HEK293 (cell line): ENCODE measurements at regions not wholly inside any gene's neighbourhood (a gene's known extent, or its start where the extent isn't known, plus 50 kb on each side); places are given as distances from the start of the nearest gene placed in this dataset.
A peak's percentile ranks its signal among the peaks of the same experiment; 100 is the strongest.

Experiments
- CTCF ChIA-PET: fragments of 350-600 bp; formaldehyde crosslinking; extraction: SDS; loops from one replicate; lab custom pipeline; 2021; ENCODE audit warnings: antibody characterized with exemption; lab: Yijun Ruan, JAX
- POLR2A ChIA-PET: fragments of 300-600 bp; formaldehyde crosslinking; extraction: SDS; loops from one replicate; lab custom pipeline; 2020; ENCODE audit warnings: antibody characterized with exemption, inconsistent platforms; lab: Yijun Ruan, JAX
- H3K27ac ChIP-seq: fragments of 200-500 bp; sonication (Bioruptor generic); 2 replicates; pipeline ENCODE4 v1.5.1; 2014; ENCODE audit warnings: low read depth, low read length, control low read depth, inconsistent platforms; ENCODE audit errors: extremely low read depth
- H3K36me3 ChIP-seq, 2 experiments: fragments of 200-500 bp in 1 of 2; sonication (Bioruptor generic) in 1 of 2; 1 replicate in 1 of 2; 2 replicates in 1 of 2; pipeline ENCODE4 v1.5.1; 2014 to 2017; ENCODE audit warnings: inconsistent platforms in 2 of 2, low read length in 2 of 2; ENCODE audit not compliant: control insufficient read depth in 2 of 2, insufficient read depth in 1 of 2
- H3K4me1 ChIP-seq: fragments of 200-500 bp; sonication (Bioruptor generic); 2 replicates; pipeline ENCODE4 v1.5.1; 2014; ENCODE audit warnings: mild to moderate bottlenecking, low read length, inconsistent platforms; ENCODE audit not compliant: control insufficient read depth, insufficient read depth
- H3K4me3 ChIP-seq: 2 replicates; pipeline ENCODE4 v1.5.1; 2011; ENCODE audit warnings: low read depth, mild to moderate bottlenecking, control low read depth, low read length, moderate library complexity
- H3K9me3 ChIP-seq: fragments of 200-500 bp; sonication (Bioruptor generic); 2 replicates; pipeline ENCODE4 v1.5.1; 2014; ENCODE audit warnings: low read depth, low read length, inconsistent platforms; ENCODE audit not compliant: control insufficient read depth, insufficient read depth
- ATF2 ChIP-seq: fragments of 450-650 bp; formaldehyde crosslinking; IDR thresholded peaks from 2 replicates; pipeline ENCODE4 v1.5.1; 2016; ENCODE audit warnings: missing biosample characterization, missing genetic modification characterization, low read depth
- GFI1B ChIP-seq: fragments of 450-650 bp; formaldehyde crosslinking; IDR thresholded peaks from 2 replicates; pipeline ENCODE4 v1.5.1; 2016; ENCODE audit warnings: missing biosample characterization, missing genetic modification characterization
- KLF7 ChIP-seq: fragments of 450-650 bp; formaldehyde crosslinking; IDR thresholded peaks from 2 replicates; pipeline ENCODE4 v1.5.1; 2016; ENCODE audit warnings: missing biosample characterization, missing genetic modification characterization, borderline replicate concordance
- MYNN ChIP-seq: fragments of 450-650 bp; formaldehyde crosslinking; IDR thresholded peaks from 2 replicates; pipeline ENCODE4 v1.5.1; 2016; ENCODE audit warnings: missing biosample characterization, missing genetic modification characterization, borderline replicate concordance
- RBAK ChIP-seq: fragments of 450-650 bp; formaldehyde crosslinking; IDR thresholded peaks from 2 replicates; pipeline ENCODE4 v1.5.1; 2016; ENCODE audit warnings: missing biosample characterization, missing genetic modification characterization
- SALL2 ChIP-seq: fragments of 450-650 bp; formaldehyde crosslinking; IDR thresholded peaks from 2 replicates; pipeline ENCODE4 v1.5.0; 2017; ENCODE audit warnings: missing biosample characterization, mild to moderate bottlenecking, missing genetic modification characterization, borderline replicate concordance
- WT1 ChIP-seq: fragments of 450-650 bp; formaldehyde crosslinking; IDR thresholded peaks from 2 replicates; pipeline ENCODE4 v1.5.1; 2016; ENCODE audit warnings: missing biosample characterization, missing genetic modification characterization
- ZBTB21 ChIP-seq: fragments of 450-650 bp; formaldehyde crosslinking; IDR thresholded peaks from 2 replicates; pipeline ENCODE4 v1.5.1; 2017; ENCODE audit warnings: missing biosample characterization, missing genetic modification characterization
- ZBTB48 ChIP-seq: fragments of 450-650 bp; formaldehyde crosslinking; IDR thresholded peaks from 2 replicates; pipeline ENCODE4 v1.5.1; 2016; ENCODE audit warnings: missing biosample characterization, missing genetic modification characterization
- ZNF16 ChIP-seq: fragments of 450-650 bp; formaldehyde crosslinking; IDR thresholded peaks from 2 replicates; pipeline ENCODE4 v1.5.1; 2016; ENCODE audit warnings: low read depth, missing biosample characterization, missing genetic modification characterization
- ZNF174 ChIP-seq: fragments of 450-650 bp; formaldehyde crosslinking; IDR thresholded peaks from 2 replicates; pipeline ENCODE4 v1.5.0; 2017; ENCODE audit warnings: missing biosample characterization, mild to moderate bottlenecking, missing genetic modification characterization
- ZNF19 ChIP-seq: fragments of 450-650 bp; formaldehyde crosslinking; IDR thresholded peaks from 2 replicates; pipeline ENCODE4; 2016; ENCODE audit warnings: missing biosample characterization, missing genetic modification characterization, low read depth
- ZNF335 ChIP-seq: fragments of 450-650 bp; formaldehyde crosslinking; conservative IDR thresholded peaks from 2 replicates; pipeline ENCODE4 v1.5.1; 2016; ENCODE audit warnings: missing biosample characterization, missing genetic modification characterization
- ZNF394 ChIP-seq: fragments of 450-650 bp; formaldehyde crosslinking; IDR thresholded peaks from 2 replicates; pipeline ENCODE4 v1.5.1; 2016; ENCODE audit warnings: missing biosample characterization, missing genetic modification characterization, mild to moderate bottlenecking, moderate library complexity, borderline replicate concordance
- ZNF473 ChIP-seq: fragments of 450-650 bp; formaldehyde crosslinking; IDR thresholded peaks from 2 replicates; pipeline ENCODE4 v1.5.1; 2017; ENCODE audit warnings: missing biosample characterization, missing genetic modification characterization
- ZNF510 ChIP-seq: fragments of 450-650 bp; formaldehyde crosslinking; IDR thresholded peaks from 2 replicates; pipeline ENCODE4 v1.5.1; 2018; ENCODE audit warnings: mild to moderate bottlenecking, missing genetic modification characterization, missing biosample characterization; ENCODE audit not compliant: insufficient replicate concordance
- ZNF530 ChIP-seq: fragments of 450-650 bp; formaldehyde crosslinking; IDR thresholded peaks from 2 replicates; pipeline ENCODE4 v1.5.1; 2016; ENCODE audit warnings: low read depth, missing biosample characterization, missing genetic modification characterization
- ZNF558 ChIP-seq: fragments of 450-650 bp; formaldehyde crosslinking; IDR thresholded peaks from 2 replicates; pipeline ENCODE4 v1.5.1; 2016; ENCODE audit warnings: missing biosample characterization, missing genetic modification characterization
- ZNF621 ChIP-seq: fragments of 450-650 bp; formaldehyde crosslinking; IDR thresholded peaks from 2 replicates; pipeline ENCODE4 v1.5.1; 2017; ENCODE audit warnings: missing biosample characterization, missing genetic modification characterization
- ZNF645 ChIP-seq: fragments of 450-650 bp; formaldehyde crosslinking; IDR thresholded peaks from 2 replicates; pipeline ENCODE4; 2016; ENCODE audit warnings: missing biosample characterization, missing genetic modification characterization
- ZNF707 ChIP-seq: fragments of 450-650 bp; formaldehyde crosslinking; IDR thresholded peaks from 2 replicates; pipeline ENCODE4 v1.5.1; 2016; ENCODE audit warnings: missing biosample characterization, missing genetic modification characterization
- ZNF747 ChIP-seq: fragments of 450-650 bp; formaldehyde crosslinking; IDR thresholded peaks from 2 replicates; pipeline ENCODE4 v1.5.1; 2016; ENCODE audit warnings: missing biosample characterization, missing genetic modification characterization
- ZNF837 ChIP-seq: fragments of 450-650 bp; formaldehyde crosslinking; IDR thresholded peaks from 2 replicates; pipeline ENCODE4 v1.5.1; 2016; ENCODE audit warnings: missing biosample characterization, missing genetic modification characterization
- TF ChIP-seq, protein P1 (sequence below): fragments of 450-650 bp; IDR thresholded peaks from 2 replicates; pipeline ENCODE4 v1.5.1; 2018; ENCODE audit warnings: missing biosample characterization, mild to moderate bottlenecking, missing genetic modification characterization
- TF ChIP-seq, protein P2 (sequence below): fragments of 450-650 bp; formaldehyde crosslinking; IDR thresholded peaks from 2 replicates; pipeline ENCODE4 v1.5.1; 2016; ENCODE audit warnings: missing biosample characterization, missing genetic modification characterization
- TF ChIP-seq, protein P3 (sequence below): fragments of 450-650 bp; formaldehyde crosslinking; conservative IDR thresholded peaks from 2 replicates; pipeline ENCODE4 v1.5.1; 2016; ENCODE audit warnings: low read depth, missing biosample characterization, missing genetic modification characterization

- TF ChIP-seq, protein P1, sequence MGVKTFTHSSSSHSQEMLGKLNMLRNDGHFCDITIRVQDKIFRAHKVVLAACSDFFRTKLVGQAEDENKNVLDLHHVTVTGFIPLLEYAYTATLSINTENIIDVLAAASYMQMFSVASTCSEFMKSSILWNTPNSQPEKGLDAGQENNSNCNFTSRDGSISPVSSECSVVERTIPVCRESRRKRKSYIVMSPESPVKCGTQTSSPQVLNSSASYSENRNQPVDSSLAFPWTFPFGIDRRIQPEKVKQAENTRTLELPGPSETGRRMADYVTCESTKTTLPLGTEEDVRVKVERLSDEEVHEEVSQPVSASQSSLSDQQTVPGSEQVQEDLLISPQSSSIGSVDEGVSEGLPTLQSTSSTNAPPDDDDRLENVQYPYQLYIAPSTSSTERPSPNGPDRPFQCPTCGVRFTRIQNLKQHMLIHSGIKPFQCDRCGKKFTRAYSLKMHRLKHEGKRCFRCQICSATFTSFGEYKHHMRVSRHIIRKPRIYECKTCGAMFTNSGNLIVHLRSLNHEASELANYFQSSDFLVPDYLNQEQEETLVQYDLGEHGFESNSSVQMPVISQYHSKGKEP (tag by site-specific recombination), result no peak
- TF ChIP-seq ZNF707 (tag by site-specific recombination) (no peak), ZBTB21 (tag by site-specific recombination) (no peak), ZNF510 (tag by site-specific recombination) (no peak), GFI1B (no peak), MYNN (tag by site-specific recombination) (no peak), SALL2 (no peak), ZNF335 (peak; percentile 40; the same call in 1 of the 2 replicates), ZNF174 (no peak), ZNF621 (tag by site-specific recombination) (no peak), ZNF19 (no peak)
- TF ChIP-seq, protein P2, sequence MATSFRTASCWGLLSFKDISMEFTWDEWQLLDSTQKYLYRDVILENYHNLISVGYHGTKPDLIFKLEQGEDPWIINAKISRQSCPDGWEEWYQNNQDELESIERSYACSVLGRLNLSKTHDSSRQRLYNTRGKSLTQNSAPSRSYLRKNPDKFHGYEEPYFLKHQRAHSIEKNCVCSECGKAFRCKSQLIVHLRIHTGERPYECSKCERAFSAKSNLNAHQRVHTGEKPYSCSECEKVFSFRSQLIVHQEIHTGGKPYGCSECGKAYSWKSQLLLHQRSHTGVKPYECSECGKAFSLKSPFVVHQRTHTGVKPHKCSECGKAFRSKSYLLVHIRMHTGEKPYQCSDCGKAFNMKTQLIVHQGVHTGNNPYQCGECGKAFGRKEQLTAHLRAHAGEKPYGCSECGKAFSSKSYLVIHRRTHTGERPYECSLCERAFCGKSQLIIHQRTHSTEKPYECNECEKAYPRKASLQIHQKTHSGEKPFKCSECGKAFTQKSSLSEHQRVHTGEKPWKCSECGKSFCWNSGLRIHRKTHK (tag by site-specific recombination), result no peak
- TF ChIP-seq, all 188 proteins: peak for 3
Measured at GRCh38 chr3:148021381-148021780, 612.2 kb downstream of the ZIC1 start (continued).

GRCh38 chr3:148023994-148024393, 614.8 kb downstream of the ZIC1 start:
- no peak overlapping the region for H3K27ac ChIP-seq
- no peaks in the 10 kb centered on the region for H3K4me1 ChIP-seq
- no peak overlapping the region for H3K4me3 ChIP-seq
- CTCF ChIA-PET, result no interaction called here
- no peaks in the 10 kb centered on the region for H3K9me3 ChIP-seq
- POLR2A ChIA-PET, result no interaction called here
- H3K36me3 ChIP-seq, result no peaks in the 10 kb centered on the region
- TF ChIP-seq ZBTB48 (tag by site-specific recombination) (no peak), RBAK (tag by site-specific recombination) (no peak), ZNF837 (tag by site-specific recombination) (no peak), ZNF747 (tag by site-specific recombination) (no peak), ZNF473 (tag by site-specific recombination) (no peak), WT1 (tag by site-specific recombination) (no peak), KLF7 (tag by site-specific recombination) (no peak), ZNF645 (no peak), SALL2 (no peak), ZNF394 (no peak), ATF2 (no peak), ZNF16 (tag by site-specific recombination) (no peak), ZNF558 (tag by site-specific recombination) (no peak), ZNF530 (no peak)
- TF ChIP-seq, protein P1 (tag by site-specific recombination), result no peak
- TF ChIP-seq, protein P3, sequence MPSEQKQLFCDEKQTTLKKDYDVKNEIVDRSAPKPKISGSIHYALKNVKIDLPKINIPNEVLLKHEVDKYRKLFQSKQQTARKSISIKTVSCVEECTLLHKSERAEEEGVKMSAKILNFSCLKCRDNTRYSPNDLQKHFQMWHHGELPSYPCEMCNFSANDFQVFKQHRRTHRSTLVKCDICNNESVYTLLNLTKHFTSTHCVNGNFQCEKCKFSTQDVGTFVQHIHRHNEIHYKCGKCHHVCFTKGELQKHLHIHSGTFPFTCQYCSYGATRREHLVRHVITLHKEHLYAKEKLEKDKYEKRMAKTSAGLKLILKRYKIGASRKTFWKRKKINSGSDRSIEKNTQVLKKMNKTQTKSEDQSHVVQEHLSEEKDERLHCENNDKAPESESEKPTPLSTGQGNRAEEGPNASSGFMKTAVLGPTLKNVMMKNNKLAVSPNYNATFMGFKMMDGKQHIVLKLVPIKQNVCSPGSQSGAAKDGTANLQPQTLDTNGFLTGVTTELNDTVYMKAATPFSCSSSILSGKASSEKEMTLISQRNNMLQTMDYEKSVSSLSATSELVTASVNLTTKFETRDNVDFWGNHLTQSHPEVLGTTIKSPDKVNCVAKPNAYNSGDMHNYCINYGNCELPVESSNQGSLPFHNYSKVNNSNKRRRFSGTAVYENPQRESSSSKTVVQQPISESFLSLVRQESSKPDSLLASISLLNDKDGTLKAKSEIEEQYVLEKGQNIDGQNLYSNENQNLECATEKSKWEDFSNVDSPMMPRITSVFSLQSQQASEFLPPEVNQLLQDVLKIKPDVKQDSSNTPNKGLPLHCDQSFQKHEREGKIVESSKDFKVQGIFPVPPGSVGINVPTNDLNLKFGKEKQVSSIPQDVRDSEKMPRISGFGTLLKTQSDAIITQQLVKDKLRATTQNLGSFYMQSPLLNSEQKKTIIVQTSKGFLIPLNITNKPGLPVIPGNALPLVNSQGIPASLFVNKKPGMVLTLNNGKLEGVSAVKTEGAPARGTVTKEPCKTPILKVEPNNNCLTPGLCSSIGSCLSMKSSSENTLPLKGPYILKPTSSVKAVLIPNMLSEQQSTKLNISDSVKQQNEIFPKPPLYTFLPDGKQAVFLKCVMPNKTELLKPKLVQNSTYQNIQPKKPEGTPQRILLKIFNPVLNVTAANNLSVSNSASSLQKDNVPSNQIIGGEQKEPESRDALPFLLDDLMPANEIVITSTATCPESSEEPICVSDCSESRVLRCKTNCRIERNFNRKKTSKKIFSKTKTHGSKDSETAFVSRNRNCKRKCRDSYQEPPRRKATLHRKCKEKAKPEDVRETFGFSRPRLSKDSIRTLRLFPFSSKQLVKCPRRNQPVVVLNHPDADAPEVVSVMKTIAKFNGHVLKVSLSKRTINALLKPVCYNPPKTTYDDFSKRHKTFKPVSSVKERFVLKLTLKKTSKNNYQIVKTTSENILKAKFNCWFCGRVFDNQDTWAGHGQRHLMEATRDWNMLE, result no peak
